Upper lobe of right lung (tissue), 1 donor: ENCODE measurements at regions not wholly inside any gene's neighbourhood (a gene's known extent, or its start where the extent isn't known, plus 50 kb on each side); places are given as distances from the start of the nearest gene placed in this dataset.

ENCODE experiments used
- ATAC-seq: fragments of 200-7000 bp; cut with Tn5 transposase; one replicate; pipeline ENCODE4 v1.9.1; 2020; ENCODE audit warnings: mild to moderate bottlenecking, moderate library complexity
- DNase-seq: peaks from one replicate; pipeline ENCODE4 v3.0.0-alpha.2; 2020
- H3K27ac ChIP-seq: fragments of 200-600 bp; one replicate; pipeline ENCODE4 v1.8.0; 2022
- H3K27me3 ChIP-seq: fragments of 200-600 bp; one replicate; pipeline ENCODE4 v1.8.0; 2022; ENCODE audit warnings: mild to moderate bottlenecking
- H3K36me3 ChIP-seq: fragments of 200-600 bp; one replicate; pipeline ENCODE4 v1.8.0; 2022
- H3K4me1 ChIP-seq: fragments of 200-600 bp; one replicate; pipeline ENCODE4 v1.8.0; 2022
- H3K4me3 ChIP-seq: fragments of 200-600 bp; one replicate; pipeline ENCODE4 v1.8.0; 2022; ENCODE audit warnings: mild to moderate bottlenecking
- H3K9me3 ChIP-seq: fragments of 200-600 bp; one replicate; pipeline ENCODE4 v1.8.0; 2022
- intact Hi-C: fragments of 100-400 bp; cut with DNase I; formaldehyde crosslinking; loops from one replicate; pipeline ENCODE4 v1.11.0; 2022
- TF ChIP-seq, protein P1 (sequence below): fragments of 200-600 bp; IDR thresholded peaks from one replicate; pipeline ENCODE4 v1.8.0; 2022; ENCODE audit warnings: antibody characterized with exemption
- donor health status: DM: no; HTN: yes; CAD: no; lungs with severe emphysema.

DNA sequence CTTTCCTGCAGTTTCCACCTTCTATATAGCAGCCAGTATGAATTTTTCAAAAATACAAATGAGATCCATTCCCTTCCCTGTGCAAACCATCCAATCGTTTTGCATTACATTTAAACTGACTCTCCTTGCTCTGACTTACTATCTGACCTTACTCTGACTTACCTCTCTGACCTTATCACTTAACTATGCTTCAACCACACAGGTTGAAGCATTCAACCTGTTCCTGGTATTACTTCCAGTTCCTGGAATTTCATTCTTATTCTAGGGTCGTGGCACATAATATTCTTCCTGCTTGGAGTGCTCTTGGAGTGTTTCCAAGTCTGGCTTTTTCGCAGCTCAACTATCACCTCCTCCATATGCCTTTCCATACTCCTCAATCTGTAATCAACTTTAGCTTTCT is 850.6 kb upstream of the CHAC2 start:
- intact Hi-C loops: no loop called here
- H3K4me3 ChIP-seq: no peak overlapping the region
- H3K27ac ChIP-seq: no peak overlapping the region
- no peak for ATAC-seq
- TF ChIP-seq, protein P1, sequence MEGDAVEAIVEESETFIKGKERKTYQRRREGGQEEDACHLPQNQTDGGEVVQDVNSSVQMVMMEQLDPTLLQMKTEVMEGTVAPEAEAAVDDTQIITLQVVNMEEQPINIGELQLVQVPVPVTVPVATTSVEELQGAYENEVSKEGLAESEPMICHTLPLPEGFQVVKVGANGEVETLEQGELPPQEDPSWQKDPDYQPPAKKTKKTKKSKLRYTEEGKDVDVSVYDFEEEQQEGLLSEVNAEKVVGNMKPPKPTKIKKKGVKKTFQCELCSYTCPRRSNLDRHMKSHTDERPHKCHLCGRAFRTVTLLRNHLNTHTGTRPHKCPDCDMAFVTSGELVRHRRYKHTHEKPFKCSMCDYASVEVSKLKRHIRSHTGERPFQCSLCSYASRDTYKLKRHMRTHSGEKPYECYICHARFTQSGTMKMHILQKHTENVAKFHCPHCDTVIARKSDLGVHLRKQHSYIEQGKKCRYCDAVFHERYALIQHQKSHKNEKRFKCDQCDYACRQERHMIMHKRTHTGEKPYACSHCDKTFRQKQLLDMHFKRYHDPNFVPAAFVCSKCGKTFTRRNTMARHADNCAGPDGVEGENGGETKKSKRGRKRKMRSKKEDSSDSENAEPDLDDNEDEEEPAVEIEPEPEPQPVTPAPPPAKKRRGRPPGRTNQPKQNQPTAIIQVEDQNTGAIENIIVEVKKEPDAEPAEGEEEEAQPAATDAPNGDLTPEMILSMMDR: no peak
- DNase-seq: no peak
- no peaks in the 10 kb centered on the region for H3K4me1 ChIP-seq
- no peaks in the 10 kb centered on the region for H3K9me3 ChIP-seq
- no peaks in the 10 kb centered on the region for H3K36me3 ChIP-seq
- H3K27me3 ChIP-seq: no peaks in the 10 kb centered on the region

DNA sequence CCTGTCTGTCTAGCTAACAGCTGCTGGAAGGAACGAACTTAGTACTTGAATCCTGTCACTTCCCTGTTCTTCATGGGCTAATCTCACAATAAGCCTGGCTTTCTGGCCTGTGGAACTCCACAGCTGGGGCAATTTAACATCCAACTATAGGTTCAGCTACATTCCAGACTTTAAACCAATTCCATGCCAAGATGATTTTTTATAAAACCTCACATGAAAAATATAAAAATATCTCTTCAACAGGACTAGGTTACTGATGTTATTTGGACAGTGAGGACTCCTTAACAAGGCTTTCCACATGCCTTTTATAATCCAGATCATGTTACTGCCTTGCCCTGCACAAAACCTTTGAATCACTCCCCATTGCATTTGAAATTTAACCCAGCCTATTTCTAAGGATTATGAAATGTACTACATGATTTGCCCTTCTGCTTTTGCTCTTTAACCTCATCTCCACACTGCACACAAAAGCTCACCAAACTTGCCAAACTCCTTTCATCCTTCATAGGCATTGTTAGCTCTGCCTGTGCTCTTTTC is 863.2 kb upstream of the CHAC2 start:
- intact Hi-C loops: no loop called here
- Histone ChIP-seq H3K36me3 (no peaks in the 10 kb centered on the region), H3K4me3 (no peak overlapping the region), H3K27me3 (no peaks in the 10 kb centered on the region), H3K4me1 (no peaks in the 10 kb centered on the region), H3K9me3 (no peaks in the 10 kb centered on the region), H3K27ac (no peak overlapping the region)
- TF ChIP-seq, protein P1: no peak
- DNase-seq (no peak), ATAC-seq (no peak)

DNA sequence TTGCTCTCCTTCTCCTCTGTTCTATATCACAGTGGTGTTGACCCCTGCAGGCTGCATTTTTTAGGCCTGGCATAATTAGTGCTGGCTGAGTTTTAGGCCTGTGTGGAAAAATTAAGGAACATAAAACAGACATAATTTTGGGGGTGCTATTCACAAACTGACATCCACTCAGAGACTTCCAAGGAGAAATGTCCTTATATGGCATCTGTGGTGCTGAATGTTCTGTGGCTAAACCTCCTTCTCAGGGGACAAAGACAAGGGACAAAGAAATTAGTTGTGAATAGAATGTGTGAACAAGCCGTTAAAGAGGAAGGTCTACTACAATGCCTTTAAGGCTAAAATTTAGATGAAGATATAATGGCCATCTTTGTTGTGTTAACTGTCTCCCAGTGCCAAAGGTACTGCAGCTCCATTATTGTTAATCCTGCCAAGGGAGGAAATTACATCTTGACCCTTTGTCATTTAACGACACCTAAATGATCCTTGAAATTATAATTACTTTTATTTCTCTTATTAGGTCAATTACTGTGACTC is 870.0 kb upstream of the CHAC2 start:
- no peak for ATAC-seq
- TF ChIP-seq, protein P1: no peak
- intact Hi-C loops: no loop called here
- H3K27ac ChIP-seq: no peak overlapping the region
- H3K9me3 ChIP-seq: peaks cover 8% of the 10 kb centered on the region
- H3K36me3 ChIP-seq: no peaks in the 10 kb centered on the region
- no peak for DNase-seq
- H3K4me3 ChIP-seq: no peak overlapping the region
- H3K27me3 ChIP-seq: no peaks in the 10 kb centered on the region
- no peaks in the 10 kb centered on the region for H3K4me1 ChIP-seq

DNA sequence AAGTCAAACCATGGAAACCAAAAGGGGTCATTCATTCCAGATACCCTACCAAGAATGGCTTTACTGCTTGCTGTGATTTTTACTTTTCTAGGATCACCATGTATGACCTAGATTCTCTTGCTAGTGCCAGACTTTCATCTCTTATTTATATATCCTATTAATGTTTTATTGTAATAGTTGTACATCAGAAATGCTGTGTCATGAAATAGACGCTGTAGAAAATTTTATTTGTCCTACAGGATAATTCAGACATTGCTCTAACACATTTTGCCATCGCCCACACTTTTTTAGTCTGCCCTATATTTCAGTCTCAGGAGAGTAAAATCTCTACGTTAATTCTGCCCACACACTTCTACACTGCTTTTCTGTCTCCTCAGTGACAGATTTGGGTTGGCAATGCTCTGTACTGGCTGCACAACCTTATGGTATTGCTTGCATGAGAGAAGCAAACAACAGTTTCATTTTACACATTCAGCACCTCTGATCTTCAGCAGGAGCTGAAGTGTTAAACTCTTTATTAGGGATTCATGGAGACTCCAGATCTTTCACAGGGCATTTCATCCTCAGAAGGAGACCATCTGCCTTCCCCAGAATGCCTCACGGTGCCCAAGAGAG is 871.8 kb upstream of the CHAC2 start:
- no peak overlapping the region for H3K27ac ChIP-seq
- no peak overlapping the region for H3K4me3 ChIP-seq
- H3K36me3 ChIP-seq: no peaks in the 10 kb centered on the region
- H3K27me3 ChIP-seq: no peaks in the 10 kb centered on the region
- peaks cover 8% of the 10 kb centered on the region for H3K9me3 ChIP-seq
- no peaks in the 10 kb centered on the region for H3K4me1 ChIP-seq
- DNase-seq (no peak), ATAC-seq (no peak)
- intact Hi-C loops: no loop called here
- TF ChIP-seq, protein P1: no peak

DNA sequence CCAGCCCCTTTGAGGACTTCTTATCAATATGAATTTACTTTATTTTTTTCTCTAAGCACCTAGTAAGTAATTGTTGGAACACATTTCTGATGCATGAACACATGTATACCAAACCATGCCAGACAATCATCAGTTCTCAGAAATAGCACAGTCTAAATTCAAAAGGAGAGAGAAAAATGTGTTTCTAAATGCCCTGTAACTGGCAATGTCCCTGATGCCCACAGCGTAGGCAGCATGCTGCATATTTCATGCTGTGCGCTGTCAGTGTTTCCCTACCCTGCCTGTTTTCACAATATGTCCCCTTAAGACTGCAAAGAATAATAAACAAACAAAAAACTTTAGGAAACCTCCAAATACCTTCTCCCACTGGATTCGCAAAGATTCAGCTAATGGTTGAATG is 881.0 kb upstream of the CHAC2 start:
- Histone ChIP-seq H3K27ac (no peak overlapping the region), H3K4me3 (no peak overlapping the region), H3K36me3 (no peaks in the 10 kb centered on the region), H3K9me3 (no peaks in the 10 kb centered on the region), H3K27me3 (no peaks in the 10 kb centered on the region), H3K4me1 (no peaks in the 10 kb centered on the region)
- DNase-seq (no peak), ATAC-seq (no peak)
- TF ChIP-seq, protein P1: no peak
- intact Hi-C loops: no loop called here
